Activated T-cell treated with anti-CD3 and anti-CD28 coated beads, Interleukin-2, amount 50 U/mL, for 24 hours (primary cell): ENCODE measurements at regions not wholly inside any gene's neighbourhood (a gene's known extent, or its start where the extent isn't known, plus 50 kb on each side); places are given as distances from the start of the nearest gene placed in this dataset.
"Not testable (repeated sequence)": the region's sequence is repeated elsewhere in the genome, so short reads cannot be mapped to it uniquely, and the experiment has no call there.

ENCODE experiments used
- DNase-seq: peaks from one replicate; pipeline ENCODE4 v3.0.0-alpha.2; 2020
- H3K27ac Mint-ChIP-seq: 2 replicates; pipeline ENCODE4 v1.8.0; 2020; ENCODE audit warnings: mild to moderate bottlenecking, mixed read lengths
- H3K27me3 Mint-ChIP-seq: 2 replicates; pipeline ENCODE4 v1.8.0; 2020; ENCODE audit warnings: mixed read lengths
- H3K36me3 Mint-ChIP-seq: 2 replicates; pipeline ENCODE4 v1.8.0; 2020; ENCODE audit warnings: low read depth, mixed read lengths
- H3K4me1 Mint-ChIP-seq: 2 replicates; pipeline ENCODE4 v1.8.0; 2020; ENCODE audit warnings: low read depth, mixed read lengths
- H3K4me3 Mint-ChIP-seq: 2 replicates; pipeline ENCODE4 v1.8.0; 2020; ENCODE audit warnings: mild to moderate bottlenecking, moderate library complexity, mixed read lengths
- H3K9me3 Mint-ChIP-seq: 2 replicates; pipeline ENCODE4 v1.8.0; 2020; ENCODE audit warnings: mixed read lengths

DNA sequence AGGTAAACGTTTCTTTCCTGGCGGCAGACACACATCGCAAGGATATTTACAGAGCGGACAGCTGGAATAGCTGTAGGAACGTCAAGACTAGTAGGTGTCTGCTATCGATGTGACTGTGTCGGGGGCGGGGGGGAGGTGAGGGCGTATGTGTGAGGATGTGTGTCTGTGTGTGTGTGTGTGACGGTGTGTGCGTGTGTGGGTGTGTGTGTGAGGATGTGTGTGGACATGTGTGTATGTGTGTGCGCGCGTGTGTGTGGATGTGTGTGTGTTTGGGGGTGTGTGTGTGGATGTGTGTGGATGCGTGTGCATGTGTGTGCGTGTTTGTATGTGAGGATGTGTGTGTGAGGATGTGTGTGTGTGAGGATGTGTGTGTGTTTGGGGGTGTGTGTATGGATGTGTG is 55.4 kb downstream of the PNMA6F start:
- H3K36me3 Mint-ChIP-seq, H3K4me3 Mint-ChIP-seq, H3K27ac Mint-ChIP-seq, DNase-seq, H3K9me3 Mint-ChIP-seq, H3K4me1 Mint-ChIP-seq: not testable (repeated sequence)
- peaks cover 12% of the 10 kb centered on the region for H3K27me3 Mint-ChIP-seq

- DNase-seq, result not testable (repeated sequence)
These were observed 61.1 kb downstream of the PNMA6F start for GRCh38 chrX:153260468-153260867.

GRCh38 chrX:153253239-153253638 is 68.3 kb downstream of the PNMA6F start:
- not testable (repeated sequence) for H3K27ac Mint-ChIP-seq, DNase-seq, H3K9me3 Mint-ChIP-seq, H3K36me3 Mint-ChIP-seq, H3K4me3 Mint-ChIP-seq, H3K4me1 Mint-ChIP-seq
- peaks cover 13% of the 10 kb centered on the region for H3K27me3 Mint-ChIP-seq

More at GRCh38 chrX:153260468-153260867, 61.1 kb downstream of the PNMA6F start:
- H3K4me1 Mint-ChIP-seq, H3K36me3 Mint-ChIP-seq, H3K4me3 Mint-ChIP-seq, H3K27me3 Mint-ChIP-seq, H3K9me3 Mint-ChIP-seq, H3K27ac Mint-ChIP-seq: not testable (repeated sequence)

GRCh38 chrX:153252378-153253129 is 69.0 kb downstream of the PNMA6F start:
- H3K27me3 Mint-ChIP-seq, result peaks cover 12% of the 10 kb centered on the region
- H3K36me3 Mint-ChIP-seq, DNase-seq, H3K4me3 Mint-ChIP-seq, H3K27ac Mint-ChIP-seq, H3K4me1 Mint-ChIP-seq, H3K9me3 Mint-ChIP-seq: not testable (repeated sequence)

DNA sequence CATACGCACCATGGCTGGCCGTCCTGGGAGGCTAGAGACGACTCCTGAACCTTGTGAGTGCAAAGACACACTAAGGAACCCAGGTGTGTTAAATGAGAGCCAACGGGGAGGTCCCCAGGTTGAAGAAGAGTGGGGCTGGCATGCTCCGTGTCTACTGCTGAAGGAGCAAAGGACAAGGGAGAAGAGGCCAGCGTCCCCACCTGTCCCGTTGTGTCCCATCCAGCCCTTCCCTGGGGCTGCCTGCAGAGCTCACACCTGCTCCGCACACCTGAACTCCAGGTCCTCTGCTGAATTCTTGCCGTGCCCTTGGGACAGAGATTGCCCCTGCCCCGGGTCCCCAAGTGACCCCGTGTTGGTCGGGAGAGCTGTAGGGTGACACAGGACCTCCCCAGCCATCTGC is 69.6 kb downstream of the PNMA6F start:
- not testable (repeated sequence) for H3K4me1 Mint-ChIP-seq, H3K27ac Mint-ChIP-seq, DNase-seq, H3K36me3 Mint-ChIP-seq, H3K4me3 Mint-ChIP-seq, H3K9me3 Mint-ChIP-seq
- peaks cover 15% of the 10 kb centered on the region for H3K27me3 Mint-ChIP-seq

GRCh38 chrX:153250762-153251161 is 70.8 kb downstream of the PNMA6F start:
- not testable (repeated sequence) for H3K27ac Mint-ChIP-seq, H3K36me3 Mint-ChIP-seq, H3K4me1 Mint-ChIP-seq, H3K4me3 Mint-ChIP-seq, H3K9me3 Mint-ChIP-seq, DNase-seq
- peaks cover 25% of the 10 kb centered on the region for H3K27me3 Mint-ChIP-seq

DNA sequence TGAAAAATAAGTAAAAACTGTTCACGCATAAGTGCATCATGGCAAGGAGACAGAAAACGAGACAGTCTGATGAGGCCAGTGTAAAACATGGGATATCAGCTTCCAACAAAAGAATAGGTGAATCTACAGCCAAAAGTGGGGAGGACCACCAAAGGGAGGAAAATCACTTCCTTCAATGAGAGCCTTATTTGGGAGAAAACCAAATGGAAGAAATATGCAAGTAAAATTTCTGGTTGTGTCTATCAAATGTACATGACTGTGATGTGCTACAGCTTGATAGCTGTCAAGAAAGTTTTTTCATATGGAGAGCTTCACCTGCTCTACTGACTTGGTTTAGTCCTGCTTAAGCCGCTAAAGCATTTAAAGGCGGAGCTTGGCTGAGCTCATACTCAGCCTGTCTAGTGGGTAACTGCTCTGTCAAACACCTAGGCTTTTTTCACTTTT is 66.2 kb downstream of the MAGEA1 start:
- no peak overlapping the region for H3K27ac Mint-ChIP-seq
- H3K36me3 Mint-ChIP-seq, result no peaks in the 10 kb centered on the region
- H3K9me3 Mint-ChIP-seq, result no peaks in the 10 kb centered on the region
- no peak for DNase-seq
- H3K4me1 Mint-ChIP-seq, result no peaks in the 10 kb centered on the region
- peaks cover 62% of the 10 kb centered on the region for H3K27me3 Mint-ChIP-seq
- H3K4me3 Mint-ChIP-seq, result no peak overlapping the region

GRCh38 chrX:153244767-153245166 is 65.7 kb downstream of the MAGEA1 start:
- no peak for DNase-seq
- no peak overlapping the region for H3K27ac Mint-ChIP-seq
- no peaks in the 10 kb centered on the region for H3K36me3 Mint-ChIP-seq
- H3K4me3 Mint-ChIP-seq, result no peak overlapping the region
- peaks cover 68% of the 10 kb centered on the region for H3K27me3 Mint-ChIP-seq
- H3K9me3 Mint-ChIP-seq, result no peaks in the 10 kb centered on the region
- H3K4me1 Mint-ChIP-seq, result no peaks in the 10 kb centered on the region

- H3K9me3 Mint-ChIP-seq, result no peaks in the 10 kb centered on the region
- no peaks in the 10 kb centered on the region for H3K4me1 Mint-ChIP-seq
- no peak for DNase-seq
- H3K27ac Mint-ChIP-seq, result no peak overlapping the region
- H3K4me3 Mint-ChIP-seq, result no peak overlapping the region
- peaks cover 46% of the 10 kb centered on the region for H3K27me3 Mint-ChIP-seq
- no peaks in the 10 kb centered on the region for H3K36me3 Mint-ChIP-seq
These were observed 59.3 kb downstream of the MAGEA1 start for GRCh38 chrX:153238361-153238760.
